IMR-90 (cell line): ENCODE measurements at regions not wholly inside any gene's neighbourhood (a gene's known extent, or its start where the extent isn't known, plus 50 kb on each side); places are given as distances from the start of the nearest gene placed in this dataset.

Experiments used
- ATAC-seq: fragments of 200-7000 bp; cut with Tn5 transposase; 2 replicates; pipeline ENCODE4 v1.9.1; 2020; ENCODE audit warnings: low read depth, mild to moderate bottlenecking, moderate library complexity
- BruUV-seq: library from RNA; stranded (reverse); fragments of 400-500 nt; replicated peaks from 2 replicates; lab custom pipeline; 2021; lab: Mats Ljungman, UMichigan
- CTCF ChIA-PET: fragments of 300-600 bp; formaldehyde crosslinking; extraction: SDS; loops from one replicate; lab custom pipeline; 2021; ENCODE audit warnings: antibody characterized with exemption; lab: Yijun Ruan, JAX
- POLR2A ChIA-PET: fragments of 300-600 bp; sonication (Branson Sonifier 250); formaldehyde crosslinking; loops from one replicate; lab custom pipeline; 2022; ENCODE audit warnings: antibody characterized with exemption; ENCODE audit not compliant: unreplicated experiment; lab: Charles Lee
- DNase-seq: peaks from one replicate; pipeline ENCODE4 v3.0.0; 2013
- H2AFZ ChIP-seq: replicated peaks from 2 replicates; pipeline ENCODE3; 2013; ENCODE audit warnings: low read length, mild to moderate bottlenecking; ENCODE audit not compliant: poor library complexity
- H2AK5ac ChIP-seq: 2 replicates; pipeline ENCODE4 v1.6.1; 2013; ENCODE audit warnings: low read depth, low read length, inconsistent platforms
- H2AK9ac ChIP-seq: replicated peaks from 2 replicates; pipeline ENCODE3; 2013; ENCODE audit warnings: mild to moderate bottlenecking, low read depth, low read length, moderate library complexity; ENCODE audit not compliant: poor library complexity
- H2BK120ac ChIP-seq: 2 replicates; pipeline ENCODE4 v1.6.1; 2013; ENCODE audit warnings: low read depth, low read length, inconsistent platforms
- H2BK15ac ChIP-seq: 3 replicates; pipeline ENCODE4 v1.6.1; 2013; ENCODE audit warnings: low read depth, low read length, inconsistent platforms
- H2BK20ac ChIP-seq: 2 replicates; pipeline ENCODE4 v1.6.1; 2013; ENCODE audit warnings: low read depth, mild to moderate bottlenecking, inconsistent platforms, low read length, moderate library complexity
- H2BK5ac ChIP-seq: 2 replicates; pipeline ENCODE4 v1.6.1; 2013; ENCODE audit warnings: mild to moderate bottlenecking, low read depth, low read length, inconsistent platforms; ENCODE audit not compliant: poor library complexity, severe bottlenecking
- H3K14ac ChIP-seq: replicated peaks from 2 replicates; pipeline ENCODE4 v1.6.1; 2013; ENCODE audit warnings: low read depth, low read length, inconsistent platforms
- H3K18ac ChIP-seq: 2 replicates; pipeline ENCODE4 v1.6.1; 2013; ENCODE audit warnings: low read depth, low read length, control low read depth
- H3K23ac ChIP-seq: 2 replicates; pipeline ENCODE4 v1.6.1; 2013; ENCODE audit warnings: low read depth, low read length, inconsistent platforms
- H3K27ac ChIP-seq: 2 replicates; pipeline ENCODE4 v1.5.1; 2013; ENCODE audit warnings: mild to moderate bottlenecking, control low read depth, low read length; ENCODE audit not compliant: insufficient read depth
- H3K27me3 ChIP-seq: 2 replicates; pipeline ENCODE4 v1.6.1; 2013; ENCODE audit warnings: low read length; ENCODE audit not compliant: control insufficient read depth, insufficient read depth
- H3K36me3 ChIP-seq: 2 replicates; pipeline ENCODE4 v1.6.1; 2013; ENCODE audit warnings: low read length, mixed read lengths; ENCODE audit not compliant: control insufficient read depth, insufficient read depth
- H3K4ac ChIP-seq: 2 replicates; pipeline ENCODE4 v1.6.1; 2013; ENCODE audit warnings: low read depth, low read length, inconsistent platforms
- H3K4me1 ChIP-seq: 2 replicates; pipeline ENCODE4 v1.6.1; 2013; ENCODE audit warnings: low read length, mixed read lengths; ENCODE audit not compliant: control insufficient read depth, insufficient read depth
- H3K4me2 ChIP-seq: 2 replicates; pipeline ENCODE4 v1.6.1; 2013; ENCODE audit warnings: low read depth, mild to moderate bottlenecking, control low read depth, low read length, moderate library complexity
- H3K4me3 ChIP-seq: 2 replicates; pipeline ENCODE4 v1.5.1; 2013; ENCODE audit warnings: low read depth, mild to moderate bottlenecking, control low read depth, low read length, moderate library complexity; ENCODE audit not compliant: insufficient read depth
- H3K56ac ChIP-seq: 2 replicates; pipeline ENCODE4 v1.6.1; 2013; ENCODE audit warnings: low read length, inconsistent platforms; ENCODE audit not compliant: insufficient read depth; ENCODE audit errors: extremely low read depth
- H3K79me1 ChIP-seq, 2 experiments: 2 replicates each; pipeline ENCODE4 v1.6.1; 2013; ENCODE audit warnings: low read length in 2 of 2, inconsistent platforms in 1 of 2, low read depth in 1 of 2
- H3K9ac ChIP-seq: 2 replicates; pipeline ENCODE4 v1.6.1; 2013; ENCODE audit warnings: low read depth, low read length, control low read depth
- H3K9me1 ChIP-seq: 2 replicates; pipeline ENCODE4 v1.6.1; 2013; ENCODE audit warnings: low read length, inconsistent platforms; ENCODE audit not compliant: insufficient read depth
- H3K9me3 ChIP-seq: 2 replicates; pipeline ENCODE4 v1.6.1; 2013; ENCODE audit warnings: low read length; ENCODE audit not compliant: control insufficient read depth, insufficient read depth
- H4K20me1 ChIP-seq: 2 replicates; pipeline ENCODE4 v1.6.1; 2013; ENCODE audit warnings: low read length, inconsistent platforms; ENCODE audit not compliant: insufficient read depth
- H4K5ac ChIP-seq: 2 replicates; pipeline ENCODE4 v1.6.1; 2013; ENCODE audit warnings: mild to moderate bottlenecking, low read depth, low read length, control low read depth
- H4K8ac ChIP-seq, 2 experiments: 2 replicates each; pipeline ENCODE4 v1.6.1; 2013; ENCODE audit warnings: low read depth in 2 of 2, low read length in 2 of 2, control low read depth in 1 of 2, inconsistent platforms in 1 of 2
- H4K91ac ChIP-seq: 2 replicates; pipeline ENCODE4 v1.6.1; 2013; ENCODE audit warnings: low read depth, low read length, inconsistent platforms; ENCODE audit not compliant: insufficient read depth
- BHLHE40 ChIP-seq: fragments of 150-350 bp; IDR thresholded peaks from 2 replicates; pipeline ENCODE4 v1.6.1; 2016; ENCODE audit warnings: mild to moderate bottlenecking, low read depth, low read length
- FOS ChIP-seq: fragments of 150-350 bp; IDR thresholded peaks from 2 replicates; pipeline ENCODE4 v1.6.1; 2016; ENCODE audit warnings: low read depth, low read length
- MAFK ChIP-seq: IDR thresholded peaks from 2 replicates; pipeline ENCODE4 v1.6.1; 2012; ENCODE audit warnings: low read depth, low read length, improper control_type of control experiment
- MAZ ChIP-seq: IDR thresholded peaks from 2 replicates; pipeline ENCODE4 v1.6.1; 2012; ENCODE audit warnings: low read depth, mild to moderate bottlenecking, low read length, improper control_type of control experiment, moderate library complexity, borderline replicate concordance
- NFE2L2 ChIP-seq: fragments of 150-350 bp; IDR thresholded peaks from 2 replicates; pipeline ENCODE4 v1.6.1; 2016; ENCODE audit warnings: low read depth, mild to moderate bottlenecking, low read length
- SMC3 ChIP-seq: fragments of 150-350 bp; IDR thresholded peaks from 2 replicates; pipeline ENCODE4 v1.6.1; 2016; ENCODE audit warnings: low read depth, mild to moderate bottlenecking, antibody characterized with exemption, low read length, moderate library complexity
- USF2 ChIP-seq: fragments of 150-350 bp; IDR thresholded peaks from 2 replicates; pipeline ENCODE4 v1.6.1; 2017; ENCODE audit warnings: mild to moderate bottlenecking, antibody characterized with exemption, low read length, low read depth
- dilution Hi-C: fragments of 300-500 bp; cut with HindIII; formaldehyde crosslinking; loops from one replicate; pipeline ENCODE4 v1.14.3; 2018; ENCODE audit warnings: low sequenced_read_pairs; ENCODE audit not compliant: unreplicated experiment
- in situ Hi-C: fragments of 300-500 bp; cut with MboI; formaldehyde crosslinking; loops from 3 replicates; pipeline ENCODE4 v1.14.3; 2019; ENCODE audit warnings: low sequenced_read_pairs, inconsistent platforms, mixed read lengths
- intact Hi-C: fragments of 100-400 bp; cut with micrococcal nuclease; formaldehyde crosslinking; loops from 2 replicates; pipeline ENCODE4 v1.10.0; 2022
- TF ChIP-seq, protein P1 (sequence below): conservative IDR thresholded peaks from 2 replicates; pipeline ENCODE4 v1.5.1; 2012; ENCODE audit warnings: mild to moderate bottlenecking, low read depth, low read length, improper control_type of control experiment

GRCh38 chr13:74669149-74669548 lies 534.9 kb upstream of the KLF12 start:
- no peak overlapping the region for H3K27ac ChIP-seq
- no peak overlapping the region for H3K56ac ChIP-seq
- H3K79me1 ChIP-seq, result no peaks in the 10 kb centered on the region
- H2BK20ac ChIP-seq, result no peak overlapping the region
- no peak overlapping the region for H2AFZ ChIP-seq
- H3K4me2 ChIP-seq, result no peak overlapping the region
- no peaks in the 10 kb centered on the region for H3K27me3 ChIP-seq
- intact Hi-C loops (no loop called here), dilution Hi-C loops (no loop called here), in situ Hi-C loops (no loop called here)
- no peaks in the 10 kb centered on the region for H3K4me1 ChIP-seq
- no peaks in the 10 kb centered on the region for H3K36me3 ChIP-seq
- H3K9ac ChIP-seq, result no peak overlapping the region
- H2BK5ac ChIP-seq, result no peak overlapping the region
- H3K18ac ChIP-seq, result no peak overlapping the region
- H3K4me3 ChIP-seq, result no peak overlapping the region
- no peak overlapping the region for H3K23ac ChIP-seq
- no peak overlapping the region for H2AK9ac ChIP-seq
- ChIA-PET CTCF (no interaction called here), POLR2A (no interaction called here)
- no peak overlapping the region for H2AK5ac ChIP-seq
- BruUV-seq, result no TSS peak
- no peak overlapping the region for H4K91ac ChIP-seq
- no peak overlapping the region for H2BK15ac ChIP-seq
- no peaks in the 10 kb centered on the region for H3K9me3 ChIP-seq
- no peak overlapping the region for H2BK120ac ChIP-seq
- H4K5ac ChIP-seq, result no peak overlapping the region
- TF ChIP-seq, protein P1, sequence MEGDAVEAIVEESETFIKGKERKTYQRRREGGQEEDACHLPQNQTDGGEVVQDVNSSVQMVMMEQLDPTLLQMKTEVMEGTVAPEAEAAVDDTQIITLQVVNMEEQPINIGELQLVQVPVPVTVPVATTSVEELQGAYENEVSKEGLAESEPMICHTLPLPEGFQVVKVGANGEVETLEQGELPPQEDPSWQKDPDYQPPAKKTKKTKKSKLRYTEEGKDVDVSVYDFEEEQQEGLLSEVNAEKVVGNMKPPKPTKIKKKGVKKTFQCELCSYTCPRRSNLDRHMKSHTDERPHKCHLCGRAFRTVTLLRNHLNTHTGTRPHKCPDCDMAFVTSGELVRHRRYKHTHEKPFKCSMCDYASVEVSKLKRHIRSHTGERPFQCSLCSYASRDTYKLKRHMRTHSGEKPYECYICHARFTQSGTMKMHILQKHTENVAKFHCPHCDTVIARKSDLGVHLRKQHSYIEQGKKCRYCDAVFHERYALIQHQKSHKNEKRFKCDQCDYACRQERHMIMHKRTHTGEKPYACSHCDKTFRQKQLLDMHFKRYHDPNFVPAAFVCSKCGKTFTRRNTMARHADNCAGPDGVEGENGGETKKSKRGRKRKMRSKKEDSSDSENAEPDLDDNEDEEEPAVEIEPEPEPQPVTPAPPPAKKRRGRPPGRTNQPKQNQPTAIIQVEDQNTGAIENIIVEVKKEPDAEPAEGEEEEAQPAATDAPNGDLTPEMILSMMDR, result no peak
- TF ChIP-seq MAZ (no peak), NFE2L2 (no peak), BHLHE40 (no peak), MAFK (no peak), SMC3 (no peak), USF2 (no peak), FOS (no peak)
- H3K14ac ChIP-seq, result no peak overlapping the region
- no peak overlapping the region for H4K8ac ChIP-seq
- H3K9me1 ChIP-seq, result no peaks in the 10 kb centered on the region
- DNase-seq (no peak), ATAC-seq (no peak)
- H4K20me1 ChIP-seq, result no peaks in the 10 kb centered on the region
- H3K4ac ChIP-seq, result no peak overlapping the region
